ENCODE measurements at regions not wholly inside any gene's neighbourhood (a gene's known extent, or its start where the extent isn't known, plus 50 kb on each side); places are given as distances from the start of the nearest gene placed in this dataset.

DNA sequence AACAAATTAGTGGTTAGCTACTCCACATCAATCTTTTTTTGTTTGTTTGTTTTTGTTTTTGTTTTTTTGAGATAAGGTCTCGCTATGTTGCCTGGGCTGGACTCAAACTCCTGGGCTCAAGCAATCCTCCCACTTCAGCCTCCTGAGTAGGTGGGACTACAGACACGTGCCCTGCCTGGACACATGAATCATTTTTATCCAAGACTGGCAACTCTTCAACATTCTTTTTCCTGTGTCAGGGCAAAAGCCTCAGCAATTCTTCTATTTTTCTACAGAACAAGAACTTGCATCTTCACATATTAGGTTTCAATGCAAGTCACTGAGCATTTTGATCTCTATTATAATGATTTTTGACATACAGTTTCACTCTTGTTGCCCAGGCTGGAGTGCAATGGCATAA lies 76.8 kb upstream of the LRCH1 start:
- in situ Hi-C loops (cut with MboI; ENCODE audit: low sequenced_read_pairs) (no loop called here), intact Hi-C loops (cut with micrococcal nuclease) (no loop called here), dilution Hi-C loops (cut with HindIII; ENCODE audit: low sequenced_read_pairs, unreplicated experiment) (no loop called here)
- DNase-seq (no peak), ATAC-seq (ENCODE audit: low read depth) (no peak)
- Histone ChIP-seq H3K4me2 (ENCODE audit: low read depth, low read length) (no peak overlapping the region), H4K20me1 (ENCODE audit: insufficient read depth, low read length) (no peaks in the 10 kb centered on the region), H3K56ac (ENCODE audit: extremely low read depth, insufficient read depth, low read length) (no peak overlapping the region), H2AK5ac (ENCODE audit: low read depth, low read length) (no peak overlapping the region), H3K9me1 (ENCODE audit: insufficient read depth, low read length) (no peaks in the 10 kb centered on the region), H2BK5ac (ENCODE audit: low read depth, low read length, poor library complexity, severe bottlenecking) (no peak overlapping the region), H3K79me1 (ENCODE audit: low read depth in 1 of 2, low read length in 2 of 2) (no peaks in the 10 kb centered on the region), H3K4me3 (ENCODE audit: insufficient read depth, low read depth, low read length) (no peak overlapping the region), H2BK20ac (ENCODE audit: low read depth, low read length) (no peak overlapping the region), H3K27me3 (ENCODE audit: control insufficient read depth, insufficient read depth, low read length) (no peaks in the 10 kb centered on the region; the same call in 1 of the 2 replicates), H3K4me1 (ENCODE audit: control insufficient read depth, insufficient read depth, low read length) (no peaks in the 10 kb centered on the region), H3K14ac (replicated peaks; ENCODE audit: low read depth, low read length) (no peak overlapping the region), H3K23ac (ENCODE audit: low read depth, low read length) (no peak overlapping the region), H3K36me3 (ENCODE audit: control insufficient read depth, insufficient read depth, low read length) (no peaks in the 10 kb centered on the region), H3K27ac (ENCODE audit: insufficient read depth, low read length) (no peak overlapping the region), H3K18ac (ENCODE audit: low read depth, low read length) (no peak overlapping the region), H3K4ac (ENCODE audit: low read depth, low read length) (no peak overlapping the region), H2BK120ac (ENCODE audit: low read depth, low read length) (no peak overlapping the region), H3K9me3 (ENCODE audit: control insufficient read depth, insufficient read depth, low read length) (no peaks in the 10 kb centered on the region), H3K9ac (ENCODE audit: low read depth, low read length) (no peak overlapping the region), H4K8ac (ENCODE audit: low read depth in 2 of 2, low read length in 2 of 2) (no peak overlapping the region), H2AFZ (replicated peaks; ENCODE audit: low read length, poor library complexity) (no peak overlapping the region), H4K5ac (ENCODE audit: low read depth, low read length) (no peak overlapping the region), H4K91ac (ENCODE audit: insufficient read depth, low read depth, low read length) (no peak overlapping the region), H2AK9ac (replicated peaks; ENCODE audit: low read depth, low read length, poor library complexity) (no peak overlapping the region), H2BK15ac (ENCODE audit: low read depth, low read length) (no peak overlapping the region)
- TF ChIP-seq FOS (IDR thresholded peaks at IDR 0.05; ENCODE audit: low read depth, low read length) (no peak), NFE2L2 (IDR thresholded peaks at IDR 0.05; ENCODE audit: low read depth, low read length) (no peak), CEBPB (IDR thresholded peaks at IDR 0.05; ENCODE audit: low read depth, low read length) (no peak), CTCF (conservative IDR thresholded peaks at IDR 0.05; ENCODE audit: low read depth, low read length) (no peak), MAZ (IDR thresholded peaks at IDR 0.05; ENCODE audit: borderline replicate concordance, low read depth, low read length) (no peak), SMC3 (IDR thresholded peaks at IDR 0.05; ENCODE audit: low read depth, low read length) (no peak), BHLHE40 (IDR thresholded peaks at IDR 0.05; ENCODE audit: low read depth, low read length) (no peak), MAFK (IDR thresholded peaks at IDR 0.05; ENCODE audit: low read depth, low read length) (no peak), MXI1 (IDR thresholded peaks at IDR 0.05; ENCODE audit: borderline replicate concordance, low read depth, low read length) (no peak), ELK1 (IDR thresholded peaks at IDR 0.05; ENCODE audit: borderline replicate concordance, low read depth, low read length) (no peak), RFX5 (IDR thresholded peaks at IDR 0.05; ENCODE audit: low read depth, low read length) (no peak)
- TF ChIP-seq, protein P1, sequence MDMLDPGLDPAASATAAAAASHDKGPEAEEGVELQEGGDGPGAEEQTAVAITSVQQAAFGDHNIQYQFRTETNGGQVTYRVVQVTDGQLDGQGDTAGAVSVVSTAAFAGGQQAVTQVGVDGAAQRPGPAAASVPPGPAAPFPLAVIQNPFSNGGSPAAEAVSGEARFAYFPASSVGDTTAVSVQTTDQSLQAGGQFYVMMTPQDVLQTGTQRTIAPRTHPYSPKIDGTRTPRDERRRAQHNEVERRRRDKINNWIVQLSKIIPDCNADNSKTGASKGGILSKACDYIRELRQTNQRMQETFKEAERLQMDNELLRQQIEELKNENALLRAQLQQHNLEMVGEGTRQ (IDR thresholded peaks at IDR 0.05; ENCODE audit: low read depth, low read length) = no peak
- no CpG with 5 or more reads among the region's 2 CpGs for WGBS, 2 experiments (ENCODE audit: extremely low coverage in 2 of 2, insufficient read length in 1 of 2)
- ChIA-PET CTCF (no interaction called here), POLR2A (ENCODE audit: unreplicated experiment) (no interaction called here)
- no TSS peak for BruUV-seq (replicated peaks)
